ENCODE measurements at regions not wholly inside any gene's neighbourhood (a gene's known extent, or its start where the extent isn't known, plus 50 kb on each side); places are given as distances from the start of the nearest gene placed in this dataset.
"Not testable (repeated sequence)": the region's sequence is repeated elsewhere in the genome, so short reads cannot be mapped to it uniquely, and the experiment has no call there.

GRCh38 chr11:103733889-103734288 lies 302.6 kb upstream of the DDI1 start:
- no peak for DNase-seq

- DNase-seq = no peak
Measured at GRCh38 chr11:103735497-103736032, 300.9 kb upstream of the DDI1 start.

- no peak for DNase-seq
Measured at GRCh38 chr11:103736315-103737036, 300.0 kb upstream of the DDI1 start.

- no peak for DNase-seq
Measured at GRCh38 chr11:103737037-103737622, 299.3 kb upstream of the DDI1 start.

GRCh38 chr11:103737747-103738146 lies 298.7 kb upstream of the DDI1 start:
- DNase-seq = no peak

- not testable (repeated sequence) for DNase-seq
Measured at GRCh38 chr11:103739074-103739796, 297.2 kb upstream of the DDI1 start.

- no peak for DNase-seq
Measured at GRCh38 chr11:103744496-103745153, 291.8 kb upstream of the DDI1 start.

GRCh38 chr11:103749158-103749557 lies 287.3 kb upstream of the DDI1 start:
- no peak for DNase-seq

- DNase-seq = no peak
Measured at GRCh38 chr11:103768816-103769215, 267.6 kb upstream of the DDI1 start.

GRCh38 chr11:103773059-103773458 lies 263.4 kb upstream of the DDI1 start:
- DNase-seq = no peak

GRCh38 chr11:103773537-103773936 lies 262.9 kb upstream of the DDI1 start:
- no peak for DNase-seq

- DNase-seq = no peak
Measured at GRCh38 chr11:103779054-103779453, 257.4 kb upstream of the DDI1 start.

- no peak for DNase-seq
Measured at GRCh38 chr11:103789952-103790351, 246.5 kb upstream of the DDI1 start.

- no peak for DNase-seq
Measured at GRCh38 chr11:103792981-103793468, 243.4 kb upstream of the DDI1 start.

- no peak for DNase-seq
Measured at GRCh38 chr11:103794262-103794661, 242.2 kb upstream of the DDI1 start.

GRCh38 chr11:103798026-103798425 lies 238.4 kb upstream of the DDI1 start:
- no peak for DNase-seq

- DNase-seq = no peak
Measured at GRCh38 chr11:103798446-103798845, 238.0 kb upstream of the DDI1 start.

GRCh38 chr11:103800406-103801114 lies 235.9 kb upstream of the DDI1 start:
- no peak for DNase-seq

- no peak for DNase-seq
Measured at GRCh38 chr11:103803062-103803461, 233.4 kb upstream of the DDI1 start.

GRCh38 chr11:103805688-103806009 lies 230.8 kb upstream of the DDI1 start:
- no peak for DNase-seq

- DNase-seq = no peak
Measured at GRCh38 chr11:103806130-103806895, 230.1 kb upstream of the DDI1 start.

GRCh38 chr11:103807806-103808205 lies 228.6 kb upstream of the DDI1 start:
- no peak for DNase-seq
